ENCODE measurements at regions not wholly inside any gene's neighbourhood (a gene's known extent, or its start where the extent isn't known, plus 50 kb on each side); places are given as distances from the start of the nearest gene placed in this dataset.

GRCh38 chr13:36582977-36583376, 90.8 kb upstream of the SERTM1 start:
- no peak overlapping the region for H3K4me3 Mint-ChIP-seq
- H2AFZ ChIP-seq (ENCODE audit: insufficient read depth, low read depth, low read length, poor library complexity, severe bottlenecking): no peak overlapping the region
- no peaks in the 10 kb centered on the region for H3K27me3 ChIP-seq (ENCODE audit: control insufficient read depth in 2 of 2, insufficient read depth in 2 of 2, low read length in 2 of 2)
- H3K4me3 ChIP-seq (replicated peaks in 1 of 3; ENCODE audit: low read depth in 2 of 3, low read length in 3 of 3): no peak overlapping the region
- no peaks in the 10 kb centered on the region for H3K36me3 ChIP-seq (replicated peaks in 1 of 2; ENCODE audit: control insufficient read depth in 1 of 2, insufficient read depth in 2 of 2, low read length in 2 of 2)
- intact Hi-C loops (cut with micrococcal nuclease): no loop called here
- no peaks in the 10 kb centered on the region for H3K36me3 Mint-ChIP-seq
- H4K20me1 ChIP-seq (ENCODE audit: insufficient read depth, low read length): no peaks in the 10 kb centered on the region
- TF ChIP-seq CTCF (IDR thresholded peaks at IDR 0.05): no peak
- peaks cover 0 to 3% (median 0%) of the 10 kb centered on the region in 7 donors for H3K9me3 Mint-ChIP-seq
- no peak overlapping the region for H3K9ac ChIP-seq (ENCODE audit: insufficient read depth, low read length, poor library complexity, severe bottlenecking)
- no peaks in the 10 kb centered on the region for H3K4me1 ChIP-seq (ENCODE audit: control insufficient read depth in 1 of 2, insufficient read depth in 2 of 2, low read length in 2 of 2)
- no peak for DNase-seq
- H3K4me1 Mint-ChIP-seq: peaks cover 6% of the 10 kb centered on the region
- no peak overlapping the region for H3K4me2 ChIP-seq (replicated peaks; ENCODE audit: extremely low read depth, low read length, poor library complexity, severe bottlenecking)
- H3K27me3 Mint-ChIP-seq (ENCODE audit: low read depth in 3 of 3): no peaks in the 10 kb centered on the region
- H3K27ac Mint-ChIP-seq: no peak overlapping the region
- H3K27ac ChIP-seq (ENCODE audit: low read depth in 1 of 2, low read length in 2 of 2): no peak overlapping the region
- no peaks in the 10 kb centered on the region for H3K79me2 ChIP-seq (ENCODE audit: insufficient read depth, low read length)
- H3K9me3 ChIP-seq (replicated peaks in 1 of 2; ENCODE audit: control insufficient read depth in 1 of 2, insufficient read depth in 1 of 2, low read length in 2 of 2): no peaks in the 10 kb centered on the region

- Mint-ChIP-seq H3K9me3 (peaks cover 6 to 17% (median 10%) of the 10 kb centered on the region in 7 donors), H3K27me3 (ENCODE audit: low read depth in 3 of 3) (peaks cover 0 to 2% (median 1%) of the 10 kb centered on the region in 3 donors), H3K4me1 (no peaks in the 10 kb centered on the region), H3K36me3 (no peaks in the 10 kb centered on the region), H3K27ac (no peak overlapping the region), H3K4me3 (no peak overlapping the region)
- Histone ChIP-seq H3K4me1 (ENCODE audit: control insufficient read depth in 1 of 2, insufficient read depth in 2 of 2, low read length in 2 of 2) (no peaks in the 10 kb centered on the region), H2AFZ (ENCODE audit: insufficient read depth, low read depth, low read length, poor library complexity, severe bottlenecking) (no peak overlapping the region), H3K27ac (ENCODE audit: low read depth in 1 of 2, low read length in 2 of 2) (no peak overlapping the region), H4K20me1 (ENCODE audit: insufficient read depth, low read length) (no peaks in the 10 kb centered on the region), H3K79me2 (ENCODE audit: insufficient read depth, low read length) (no peaks in the 10 kb centered on the region), H3K9me3 (replicated peaks in 1 of 2; ENCODE audit: control insufficient read depth in 1 of 2, insufficient read depth in 1 of 2, low read length in 2 of 2) (peaks cover 4 to 14% of the 10 kb centered on the region in 2 donors), H3K36me3 (replicated peaks in 1 of 2; ENCODE audit: control insufficient read depth in 1 of 2, insufficient read depth in 2 of 2, low read length in 2 of 2) (no peaks in the 10 kb centered on the region), H3K4me3 (replicated peaks in 1 of 3; ENCODE audit: low read depth in 2 of 3, low read length in 3 of 3) (no peak overlapping the region), H3K4me2 (replicated peaks; ENCODE audit: extremely low read depth, low read length, poor library complexity, severe bottlenecking) (no peak overlapping the region), H3K27me3 (ENCODE audit: control insufficient read depth in 2 of 2, insufficient read depth in 2 of 2, low read length in 2 of 2) (no peaks in the 10 kb centered on the region), H3K9ac (ENCODE audit: insufficient read depth, low read length, poor library complexity, severe bottlenecking) (no peak overlapping the region)
- WGBS (ENCODE audit: insufficient coverage): 86% methylated on average over 2 of the region's 3 CpGs
- no peak for DNase-seq
- no peak for TF ChIP-seq CTCF (IDR thresholded peaks at IDR 0.05)
- intact Hi-C loops (cut with micrococcal nuclease): no loop called here
These were observed 74.2 kb upstream of the SERTM1 start for GRCh38 chr13:36599641-36600040.
